ENCODE measurements at regions not wholly inside any gene's neighbourhood (a gene's known extent, or its start where the extent isn't known, plus 50 kb on each side); places are given as distances from the start of the nearest gene placed in this dataset.
A peak's percentile ranks its signal among the peaks of the same experiment; 100 is the strongest.

- no peak for DNase-seq (ENCODE audit: low spot score)
Measured at GRCh38 chr1:38287036-38287435, 240.4 kb upstream of the POU3F1 start.

GRCh38 chr1:38285807-38286530 lies 239.4 kb upstream of the POU3F1 start:
- DNase-seq (ENCODE audit: low spot score): no peak

- DNase-seq (ENCODE audit: low spot score): no peak
Measured at GRCh38 chr1:38284953-38285352, 238.4 kb upstream of the POU3F1 start.

GRCh38 chr1:38283696-38284470 lies 237.3 kb upstream of the POU3F1 start:
- no peak for DNase-seq (ENCODE audit: low spot score)

- no peak for DNase-seq (ENCODE audit: low spot score)
Measured at GRCh38 chr1:38279148-38279547, 232.6 kb upstream of the POU3F1 start.

GRCh38 chr1:38277646-38278045 lies 231.1 kb upstream of the POU3F1 start:
- no peak for DNase-seq (ENCODE audit: low spot score)

GRCh38 chr1:38275960-38276359 lies 229.4 kb upstream of the POU3F1 start:
- no peak for DNase-seq (ENCODE audit: low spot score)

GRCh38 chr1:38274974-38275373 lies 228.4 kb upstream of the POU3F1 start:
- no peak for DNase-seq (ENCODE audit: low spot score)

- DNase-seq (ENCODE audit: low spot score): no peak
Measured at GRCh38 chr1:38273196-38273804, 226.7 kb upstream of the POU3F1 start.

GRCh38 chr1:38272515-38272914 lies 225.9 kb upstream of the POU3F1 start:
- no peak for DNase-seq (ENCODE audit: low spot score)

GRCh38 chr1:38270849-38271633 lies 224.4 kb upstream of the POU3F1 start:
- no peak for DNase-seq (ENCODE audit: low spot score)

GRCh38 chr1:38269923-38270848 lies 223.6 kb upstream of the POU3F1 start:
- no peak for DNase-seq (ENCODE audit: low spot score)

- DNase-seq (ENCODE audit: low spot score): no peak
Measured at GRCh38 chr1:38268226-38268625, 221.6 kb upstream of the POU3F1 start.

GRCh38 chr1:38267037-38268036 lies 220.7 kb upstream of the POU3F1 start:
- no peak for DNase-seq (ENCODE audit: low spot score)

- DNase-seq (ENCODE audit: low spot score): peak; percentile 74
Measured at GRCh38 chr1:38266197-38266520, 219.6 kb upstream of the POU3F1 start.

GRCh38 chr1:38265293-38266196 lies 219.0 kb upstream of the POU3F1 start:
- DNase-seq (ENCODE audit: low spot score): no peak

- DNase-seq (ENCODE audit: low spot score): no peak
Measured at GRCh38 chr1:38263438-38263837, 216.8 kb upstream of the POU3F1 start.

- no peak for DNase-seq (ENCODE audit: low spot score)
Measured at GRCh38 chr1:38261574-38261973, 215.0 kb upstream of the POU3F1 start.

GRCh38 chr1:38258085-38258627 lies 211.6 kb upstream of the POU3F1 start:
- no peak for DNase-seq (ENCODE audit: low spot score)
